ENCODE measurements at regions not wholly inside any gene's neighbourhood (a gene's known extent, or its start where the extent isn't known, plus 50 kb on each side); places are given as distances from the start of the nearest gene placed in this dataset.

DNA sequence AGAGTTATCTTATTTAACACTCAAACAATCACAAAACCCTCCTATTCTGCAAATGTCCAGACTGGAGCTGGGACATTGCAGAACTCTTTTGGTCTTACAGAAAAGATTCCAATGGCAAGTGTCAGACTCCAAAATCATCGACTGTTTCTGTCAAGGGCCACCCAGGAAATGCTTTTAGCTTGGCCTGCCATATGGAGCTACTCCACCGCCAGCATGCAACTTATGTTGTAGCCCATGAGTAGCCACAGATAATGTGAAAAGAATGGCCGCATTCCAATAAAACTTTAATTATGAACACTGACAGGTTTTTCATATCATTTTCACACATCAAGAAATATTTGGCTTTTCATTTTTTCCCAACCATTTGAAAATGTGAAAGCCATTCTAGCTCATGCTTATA is 57.5 kb downstream of the SYNE3 start:
- Histone ChIP-seq H3K27ac (ENCODE audit: low read length) (no peak overlapping the region), H3K4me2 (ENCODE audit: low read length) (no peak overlapping the region), H3K79me2 (ENCODE audit: low read length) (no peaks in the 10 kb centered on the region), H2AFZ (ENCODE audit: low read depth, low read length) (no peak overlapping the region), H4K20me1 (ENCODE audit: insufficient read depth, low read length) (peaks cover 4% of the 10 kb centered on the region; the same call in 1 of the 2 replicates), H3K4me3 (ENCODE audit: low read length) (no peak overlapping the region), H3K9me3 (ENCODE audit: insufficient read depth, low read length) (no peaks in the 10 kb centered on the region), H3K36me3 (replicated peaks; ENCODE audit: low read depth, low read length) (peaks cover 68% of the 10 kb centered on the region), H3K9ac (ENCODE audit: low read length) (no peak overlapping the region), H3K27me3 (ENCODE audit: low read depth, low read length) (no peaks in the 10 kb centered on the region), H3K4me1 (ENCODE audit: low read length) (peaks cover 35% of the 10 kb centered on the region)
- TF ChIP-seq, protein P1, sequence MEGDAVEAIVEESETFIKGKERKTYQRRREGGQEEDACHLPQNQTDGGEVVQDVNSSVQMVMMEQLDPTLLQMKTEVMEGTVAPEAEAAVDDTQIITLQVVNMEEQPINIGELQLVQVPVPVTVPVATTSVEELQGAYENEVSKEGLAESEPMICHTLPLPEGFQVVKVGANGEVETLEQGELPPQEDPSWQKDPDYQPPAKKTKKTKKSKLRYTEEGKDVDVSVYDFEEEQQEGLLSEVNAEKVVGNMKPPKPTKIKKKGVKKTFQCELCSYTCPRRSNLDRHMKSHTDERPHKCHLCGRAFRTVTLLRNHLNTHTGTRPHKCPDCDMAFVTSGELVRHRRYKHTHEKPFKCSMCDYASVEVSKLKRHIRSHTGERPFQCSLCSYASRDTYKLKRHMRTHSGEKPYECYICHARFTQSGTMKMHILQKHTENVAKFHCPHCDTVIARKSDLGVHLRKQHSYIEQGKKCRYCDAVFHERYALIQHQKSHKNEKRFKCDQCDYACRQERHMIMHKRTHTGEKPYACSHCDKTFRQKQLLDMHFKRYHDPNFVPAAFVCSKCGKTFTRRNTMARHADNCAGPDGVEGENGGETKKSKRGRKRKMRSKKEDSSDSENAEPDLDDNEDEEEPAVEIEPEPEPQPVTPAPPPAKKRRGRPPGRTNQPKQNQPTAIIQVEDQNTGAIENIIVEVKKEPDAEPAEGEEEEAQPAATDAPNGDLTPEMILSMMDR (IDR thresholded peaks at IDR 0.05; ENCODE audit: low read depth, low read length), result no peak
- no peak for TF ChIP-seq EZH2phosphoT487 (IDR thresholded peaks at IDR 0.05; ENCODE audit: low read depth)

DNA sequence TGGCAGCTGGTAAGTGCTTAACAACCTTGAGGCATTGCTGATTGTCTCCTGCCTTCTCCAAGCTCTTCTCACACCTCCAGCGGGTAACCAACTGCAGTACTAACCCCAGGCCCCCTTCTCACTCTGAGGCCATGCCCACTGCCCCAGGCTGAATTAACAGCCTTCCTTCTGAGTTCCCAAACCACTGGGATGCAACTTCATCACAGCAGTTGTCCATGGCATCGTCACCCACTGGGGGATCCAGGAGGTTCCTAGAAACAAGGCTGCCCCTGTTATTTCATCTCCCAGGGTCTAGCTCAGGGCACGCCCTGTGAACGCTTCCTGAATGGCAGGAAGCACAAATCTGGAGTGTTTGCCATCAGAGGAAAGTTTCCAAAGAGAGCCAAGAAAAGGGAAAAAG is 58.0 kb downstream of the SYNE3 start:
- no peak overlapping the region for H3K4me2 ChIP-seq (ENCODE audit: low read length)
- H3K27me3 ChIP-seq (ENCODE audit: low read depth, low read length), result no peaks in the 10 kb centered on the region
- no peaks in the 10 kb centered on the region for H3K9me3 ChIP-seq (ENCODE audit: insufficient read depth, low read length)
- no peak overlapping the region for H2AFZ ChIP-seq (ENCODE audit: low read depth, low read length)
- peaks cover 73% of the 10 kb centered on the region for H3K36me3 ChIP-seq (replicated peaks; ENCODE audit: low read depth, low read length)
- H3K27ac ChIP-seq (ENCODE audit: low read length), result no peak overlapping the region
- no peaks in the 10 kb centered on the region for H3K79me2 ChIP-seq (ENCODE audit: low read length)
- no peak overlapping the region for H3K4me3 ChIP-seq (ENCODE audit: low read length)
- no peak overlapping the region for H3K9ac ChIP-seq (ENCODE audit: low read length)
- peaks cover 4% of the 10 kb centered on the region; the same call in 1 of the 2 replicates for H4K20me1 ChIP-seq (ENCODE audit: insufficient read depth, low read length)
- no peak for TF ChIP-seq EZH2phosphoT487 (IDR thresholded peaks at IDR 0.05; ENCODE audit: low read depth)
- TF ChIP-seq, protein P1 (IDR thresholded peaks at IDR 0.05; ENCODE audit: low read depth, low read length), result no peak
- H3K4me1 ChIP-seq (ENCODE audit: low read length), result peaks cover 31% of the 10 kb centered on the region

DNA sequence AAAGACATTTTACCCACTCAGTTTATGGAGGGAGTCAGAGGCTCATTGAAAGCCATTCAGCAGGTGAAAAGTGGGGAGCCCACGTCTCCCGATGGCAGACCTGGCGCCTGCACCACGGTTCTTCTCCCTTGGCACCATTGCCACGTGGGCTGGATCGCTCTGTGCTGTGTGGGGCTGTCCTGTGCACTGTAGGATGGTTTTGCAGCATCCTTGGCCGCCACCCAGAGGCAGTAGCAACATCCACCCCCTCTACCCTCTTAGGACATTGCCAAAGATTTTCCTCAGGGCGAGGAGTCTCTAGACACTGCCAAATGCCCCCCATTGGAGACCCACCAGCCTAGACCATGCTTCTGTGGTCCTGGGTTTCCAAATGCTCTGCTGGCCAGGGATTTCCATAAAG is 60.2 kb downstream of the SYNE3 start:
- H3K27me3 ChIP-seq (ENCODE audit: low read depth, low read length), result no peaks in the 10 kb centered on the region
- H4K20me1 ChIP-seq (ENCODE audit: insufficient read depth, low read length), result peaks cover 4% of the 10 kb centered on the region; the same call in 1 of the 2 replicates
- TF ChIP-seq EZH2phosphoT487 (IDR thresholded peaks at IDR 0.05; ENCODE audit: low read depth), result no peak
- TF ChIP-seq, protein P1 (IDR thresholded peaks at IDR 0.05; ENCODE audit: low read depth, low read length), result no peak
- no peak overlapping the region for H3K9ac ChIP-seq (ENCODE audit: low read length)
- H3K27ac ChIP-seq (ENCODE audit: low read length), result no peak overlapping the region
- no peak overlapping the region for H2AFZ ChIP-seq (ENCODE audit: low read depth, low read length)
- H3K4me3 ChIP-seq (ENCODE audit: low read length), result no peak overlapping the region
- H3K9me3 ChIP-seq (ENCODE audit: insufficient read depth, low read length), result no peaks in the 10 kb centered on the region
- H3K79me2 ChIP-seq (ENCODE audit: low read length), result no peaks in the 10 kb centered on the region
- peaks cover 78% of the 10 kb centered on the region for H3K36me3 ChIP-seq (replicated peaks; ENCODE audit: low read depth, low read length)
- H3K4me1 ChIP-seq (ENCODE audit: low read length), result peaks cover 19% of the 10 kb centered on the region
- H3K4me2 ChIP-seq (ENCODE audit: low read length), result no peak overlapping the region

DNA sequence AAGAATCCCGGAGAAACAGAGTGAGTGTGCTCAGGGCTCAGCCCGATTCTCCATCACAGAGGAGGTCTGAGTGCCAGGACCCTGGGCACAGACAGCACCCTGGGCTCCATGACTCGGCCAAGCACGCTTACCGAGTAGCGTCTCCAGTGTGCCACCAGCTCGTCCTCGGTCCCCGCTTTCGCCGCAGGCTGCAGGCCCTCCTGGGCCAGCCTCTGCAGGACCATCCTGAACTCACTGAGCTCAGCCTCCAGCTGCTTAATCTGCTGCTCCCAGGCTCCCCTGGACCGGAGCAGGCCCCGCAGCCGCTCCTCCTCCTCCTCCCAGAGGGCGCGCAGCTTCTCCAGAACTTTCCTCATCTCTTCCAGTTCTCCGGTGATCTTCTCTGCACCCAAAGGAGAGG is 61.2 kb downstream of the SYNE3 start:
- H2AFZ ChIP-seq (ENCODE audit: low read depth, low read length), result no peak overlapping the region
- H3K27ac ChIP-seq (ENCODE audit: low read length), result no peak overlapping the region
- no peak overlapping the region for H3K4me3 ChIP-seq (ENCODE audit: low read length)
- H4K20me1 ChIP-seq (ENCODE audit: insufficient read depth, low read length), result peaks cover 4% of the 10 kb centered on the region; the same call in 1 of the 2 replicates
- TF ChIP-seq, protein P1 (IDR thresholded peaks at IDR 0.05; ENCODE audit: low read depth, low read length), result no peak
- TF ChIP-seq EZH2phosphoT487 (IDR thresholded peaks at IDR 0.05; ENCODE audit: low read depth), result no peak
- H3K79me2 ChIP-seq (ENCODE audit: low read length), result no peaks in the 10 kb centered on the region
- H3K27me3 ChIP-seq (ENCODE audit: low read depth, low read length), result no peaks in the 10 kb centered on the region
- peaks cover 19% of the 10 kb centered on the region for H3K4me1 ChIP-seq (ENCODE audit: low read length)
- H3K4me2 ChIP-seq (ENCODE audit: low read length), result no peak overlapping the region
- H3K9ac ChIP-seq (ENCODE audit: low read length), result no peak overlapping the region
- peaks cover 74% of the 10 kb centered on the region for H3K36me3 ChIP-seq (replicated peaks; ENCODE audit: low read depth, low read length)
- H3K9me3 ChIP-seq (ENCODE audit: insufficient read depth, low read length), result no peaks in the 10 kb centered on the region
